Keratinocyte (primary cell): ENCODE measurements at regions not wholly inside any gene's neighbourhood (a gene's known extent, or its start where the extent isn't known, plus 50 kb on each side); places are given as distances from the start of the nearest gene placed in this dataset.

ENCODE experiments used
- EZH2 ChIP-seq: IDR thresholded peaks from one replicate; pipeline ENCODE4 v1.6.1; 2012; ENCODE audit warnings: inconsistent platforms, mild to moderate bottlenecking, low read length, moderate library complexity
- TF ChIP-seq, protein P1 (sequence below), 3 experiments: IDR thresholded peaks in 1 of 3; conservative IDR thresholded peaks in 1 of 3; optimal IDR thresholded peaks in 1 of 3; 2 replicates in 2 of 3; 3 replicates in 1 of 3; pipeline versions ENCODE3 to v1.5.1; 2011; ENCODE audit warnings: low read length in 3 of 3, mild to moderate bottlenecking in 3 of 3, moderate library complexity in 2 of 3, control low read depth in 1 of 3, inconsistent platforms in 1 of 3; ENCODE audit not compliant: insufficient read depth in 2 of 3; ENCODE audit errors: extremely low read depth in 1 of 3

GRCh38 chr13:83215627-83216026 lies 666.6 kb downstream of the SLITRK1 start:
- TF ChIP-seq, protein P1, sequence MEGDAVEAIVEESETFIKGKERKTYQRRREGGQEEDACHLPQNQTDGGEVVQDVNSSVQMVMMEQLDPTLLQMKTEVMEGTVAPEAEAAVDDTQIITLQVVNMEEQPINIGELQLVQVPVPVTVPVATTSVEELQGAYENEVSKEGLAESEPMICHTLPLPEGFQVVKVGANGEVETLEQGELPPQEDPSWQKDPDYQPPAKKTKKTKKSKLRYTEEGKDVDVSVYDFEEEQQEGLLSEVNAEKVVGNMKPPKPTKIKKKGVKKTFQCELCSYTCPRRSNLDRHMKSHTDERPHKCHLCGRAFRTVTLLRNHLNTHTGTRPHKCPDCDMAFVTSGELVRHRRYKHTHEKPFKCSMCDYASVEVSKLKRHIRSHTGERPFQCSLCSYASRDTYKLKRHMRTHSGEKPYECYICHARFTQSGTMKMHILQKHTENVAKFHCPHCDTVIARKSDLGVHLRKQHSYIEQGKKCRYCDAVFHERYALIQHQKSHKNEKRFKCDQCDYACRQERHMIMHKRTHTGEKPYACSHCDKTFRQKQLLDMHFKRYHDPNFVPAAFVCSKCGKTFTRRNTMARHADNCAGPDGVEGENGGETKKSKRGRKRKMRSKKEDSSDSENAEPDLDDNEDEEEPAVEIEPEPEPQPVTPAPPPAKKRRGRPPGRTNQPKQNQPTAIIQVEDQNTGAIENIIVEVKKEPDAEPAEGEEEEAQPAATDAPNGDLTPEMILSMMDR (optimal IDR thresholded peaks at IDR 0.05 in 1 of 3, IDR thresholded peaks at IDR 0.05 in 1 of 3, conservative IDR thresholded peaks at IDR 0.05 in 1 of 3; ENCODE audit: extremely low read depth in 1 of 3, insufficient read depth in 2 of 3, low read length in 3 of 3): no peak
- TF ChIP-seq EZH2: no peak
